HEK293 (cell line): ENCODE measurements at regions not wholly inside any gene's neighbourhood (a gene's known extent, or its start where the extent isn't known, plus 50 kb on each side); places are given as distances from the start of the nearest gene placed in this dataset.

ENCODE experiments used
- CTCF ChIA-PET: fragments of 350-600 bp; formaldehyde crosslinking; extraction: SDS; loops from one replicate; lab custom pipeline; 2021; ENCODE audit warnings: antibody characterized with exemption; lab: Yijun Ruan, JAX
- POLR2A ChIA-PET: fragments of 300-600 bp; formaldehyde crosslinking; extraction: SDS; loops from one replicate; lab custom pipeline; 2020; ENCODE audit warnings: antibody characterized with exemption, inconsistent platforms; lab: Yijun Ruan, JAX
- H3K27ac ChIP-seq: fragments of 200-500 bp; sonication (Bioruptor generic); 2 replicates; pipeline ENCODE4 v1.5.1; 2014; ENCODE audit warnings: low read depth, low read length, control low read depth, inconsistent platforms; ENCODE audit errors: extremely low read depth
- H3K36me3 ChIP-seq, 2 experiments: fragments of 200-500 bp in 1 of 2; sonication (Bioruptor generic) in 1 of 2; 1 replicate in 1 of 2; 2 replicates in 1 of 2; pipeline ENCODE4 v1.5.1; 2014 to 2017; ENCODE audit warnings: inconsistent platforms in 2 of 2, low read length in 2 of 2; ENCODE audit not compliant: control insufficient read depth in 2 of 2, insufficient read depth in 1 of 2
- H3K4me1 ChIP-seq: fragments of 200-500 bp; sonication (Bioruptor generic); 2 replicates; pipeline ENCODE4 v1.5.1; 2014; ENCODE audit warnings: mild to moderate bottlenecking, low read length, inconsistent platforms; ENCODE audit not compliant: control insufficient read depth, insufficient read depth
- H3K4me3 ChIP-seq: 2 replicates; pipeline ENCODE4 v1.5.1; 2011; ENCODE audit warnings: low read depth, mild to moderate bottlenecking, control low read depth, low read length, moderate library complexity
- H3K9me3 ChIP-seq: fragments of 200-500 bp; sonication (Bioruptor generic); 2 replicates; pipeline ENCODE4 v1.5.1; 2014; ENCODE audit warnings: low read depth, low read length, inconsistent platforms; ENCODE audit not compliant: control insufficient read depth, insufficient read depth
- GLI2 ChIP-seq: fragments of 450-650 bp; formaldehyde crosslinking; IDR thresholded peaks from 2 replicates; pipeline ENCODE4; 2017; ENCODE audit warnings: missing biosample characterization, missing genetic modification characterization, low read depth, borderline replicate concordance
- GLI4 ChIP-seq: fragments of 450-650 bp; formaldehyde crosslinking; IDR thresholded peaks from 2 replicates; pipeline ENCODE4 v1.5.1; 2016; ENCODE audit warnings: missing biosample characterization, missing genetic modification characterization
- INSM2 ChIP-seq: fragments of 450-650 bp; formaldehyde crosslinking; IDR thresholded peaks from 2 replicates; pipeline ENCODE4 v1.5.1; 2016; ENCODE audit warnings: missing biosample characterization, missing genetic modification characterization
- KLF1 ChIP-seq: fragments of 450-650 bp; formaldehyde crosslinking; IDR thresholded peaks from 2 replicates; pipeline ENCODE4 v1.5.1; 2016; ENCODE audit warnings: missing biosample characterization, missing genetic modification characterization
- KLF16 ChIP-seq: fragments of 450-650 bp; formaldehyde crosslinking; IDR thresholded peaks from 2 replicates; pipeline ENCODE4 v1.5.1; 2017; ENCODE audit warnings: missing biosample characterization, missing genetic modification characterization
- OVOL3 ChIP-seq: fragments of 450-650 bp; formaldehyde crosslinking; IDR thresholded peaks from 2 replicates; pipeline ENCODE4 v1.5.1; 2016; ENCODE audit warnings: missing biosample characterization, missing genetic modification characterization
- PATZ1 ChIP-seq: fragments of 450-650 bp; formaldehyde crosslinking; IDR thresholded peaks from 2 replicates; pipeline ENCODE4 v1.5.1; 2016; ENCODE audit warnings: missing biosample characterization, missing genetic modification characterization
- SP7 ChIP-seq: fragments of 450-650 bp; formaldehyde crosslinking; IDR thresholded peaks from 2 replicates; pipeline ENCODE4 v1.5.1; 2016; ENCODE audit warnings: missing biosample characterization, missing genetic modification characterization
- YY1 ChIP-seq: fragments of 450-650 bp; formaldehyde crosslinking; IDR thresholded peaks from 2 replicates; pipeline ENCODE4 v1.5.1; 2018; ENCODE audit warnings: missing biosample characterization, missing genetic modification characterization
- ZEB2 ChIP-seq: fragments of 450-650 bp; formaldehyde crosslinking; IDR thresholded peaks from 2 replicates; pipeline ENCODE4 v1.5.1; 2016; ENCODE audit warnings: missing biosample characterization, missing genetic modification characterization
- ZFHX2 ChIP-seq: fragments of 450-650 bp; formaldehyde crosslinking; conservative IDR thresholded peaks from 2 replicates; pipeline ENCODE4 v1.5.1; 2016; ENCODE audit warnings: missing biosample characterization, missing genetic modification characterization
- ZFP37 ChIP-seq: fragments of 450-650 bp; formaldehyde crosslinking; IDR thresholded peaks from 2 replicates; pipeline ENCODE4 v1.5.1; 2016; ENCODE audit warnings: missing biosample characterization, missing genetic modification characterization
- ZIC2 ChIP-seq: fragments of 450-650 bp; formaldehyde crosslinking; IDR thresholded peaks from 2 replicates; pipeline ENCODE4 v1.5.1; 2016; ENCODE audit warnings: missing biosample characterization, missing genetic modification characterization
- ZNF202 ChIP-seq: fragments of 450-650 bp; formaldehyde crosslinking; IDR thresholded peaks from 2 replicates; pipeline ENCODE4 v1.5.1; 2016; ENCODE audit warnings: missing biosample characterization, missing genetic modification characterization, borderline replicate concordance
- ZNF274 ChIP-seq, 2 experiments: fragments of 200-500 bp in 1 of 2; fragments of 450-650 bp in 1 of 2; sonication (Bioruptor generic) in 1 of 2; formaldehyde crosslinking in 1 of 2; IDR thresholded peaks; 2 replicates each; pipeline versions ENCODE4 v1.5.1 to v1.6.1; 2014 to 2016; ENCODE audit warnings: borderline replicate concordance in 1 of 2, inconsistent platforms in 1 of 2, low read length in 1 of 2, missing biosample characterization in 1 of 2, missing genetic modification characterization in 1 of 2
- ZNF280D ChIP-seq: fragments of 450-650 bp; formaldehyde crosslinking; IDR thresholded peaks from 2 replicates; pipeline ENCODE4 v1.5.1; 2016; ENCODE audit warnings: missing biosample characterization, missing genetic modification characterization
- ZNF350 ChIP-seq: fragments of 450-650 bp; formaldehyde crosslinking; IDR thresholded peaks from 2 replicates; pipeline ENCODE4 v1.5.0; 2017; ENCODE audit warnings: missing biosample characterization, mild to moderate bottlenecking, missing genetic modification characterization
- ZNF404 ChIP-seq: fragments of 450-650 bp; formaldehyde crosslinking; IDR thresholded peaks from 2 replicates; pipeline ENCODE4 v1.5.1; 2017; ENCODE audit warnings: missing biosample characterization, missing genetic modification characterization
- ZNF488 ChIP-seq: fragments of 450-650 bp; formaldehyde crosslinking; IDR thresholded peaks from 2 replicates; pipeline ENCODE4 v1.5.1; 2016; ENCODE audit warnings: missing biosample characterization, missing genetic modification characterization
- ZNF513 ChIP-seq: fragments of 450-650 bp; IDR thresholded peaks from 2 replicates; pipeline ENCODE4 v1.5.1; 2018; ENCODE audit warnings: missing biosample characterization, missing genetic modification characterization
- ZNF529 ChIP-seq: fragments of 450-650 bp; formaldehyde crosslinking; IDR thresholded peaks from 2 replicates; pipeline ENCODE4 v1.5.1; 2017; ENCODE audit warnings: missing genetic modification characterization, missing biosample characterization; ENCODE audit not compliant: insufficient replicate concordance
- ZNF555 ChIP-seq: fragments of 450-650 bp; formaldehyde crosslinking; conservative IDR thresholded peaks from 2 replicates; pipeline ENCODE4 v1.5.1; 2017; ENCODE audit warnings: missing biosample characterization, mild to moderate bottlenecking, missing genetic modification characterization, inconsistent platforms
- ZNF621 ChIP-seq: fragments of 450-650 bp; formaldehyde crosslinking; IDR thresholded peaks from 2 replicates; pipeline ENCODE4 v1.5.1; 2017; ENCODE audit warnings: missing biosample characterization, missing genetic modification characterization
- ZNF660 ChIP-seq: fragments of 450-650 bp; IDR thresholded peaks from 2 replicates; pipeline ENCODE4 v1.5.1; 2018; ENCODE audit warnings: missing biosample characterization, mild to moderate bottlenecking, missing genetic modification characterization
- ZNF76 ChIP-seq: fragments of 450-650 bp; formaldehyde crosslinking; IDR thresholded peaks from 2 replicates; pipeline ENCODE4; 2016; ENCODE audit warnings: low read depth, missing biosample characterization, missing genetic modification characterization, borderline replicate concordance
- ZNF768 ChIP-seq: fragments of 450-650 bp; formaldehyde crosslinking; IDR thresholded peaks from 2 replicates; pipeline ENCODE4 v1.5.1; 2018; ENCODE audit warnings: missing biosample characterization, mild to moderate bottlenecking, missing genetic modification characterization
- ZNF777 ChIP-seq: fragments of 450-650 bp; formaldehyde crosslinking; IDR thresholded peaks from 2 replicates; pipeline ENCODE4 v1.5.1; 2017; ENCODE audit warnings: missing biosample characterization, missing genetic modification characterization, borderline replicate concordance

- TF ChIP-seq GLI4 (tag by site-specific recombination) (no peak), ZNF777 (tag by site-specific recombination) (no peak)
- TF ChIP-seq, all 188 proteins: peak for 0
Observed at GRCh38 chr6:48610846-48611245, 499.8 kb upstream of the PTCHD4 start (continued).

- ChIA-PET CTCF (no interaction called here), POLR2A (no interaction called here)
- no peak overlapping the region for H3K27ac ChIP-seq
- no peaks in the 10 kb centered on the region for H3K4me1 ChIP-seq
- no peaks in the 10 kb centered on the region for H3K36me3 ChIP-seq
- no peak overlapping the region for H3K4me3 ChIP-seq
- TF ChIP-seq OVOL3 (tag by site-specific recombination) (no peak), ZNF555 (tag by site-specific recombination) (no peak), ZNF768 (tag by site-specific recombination) (no peak), GLI2 (tag by site-specific recombination) (no peak), KLF16 (tag by site-specific recombination) (no peak), ZNF404 (no peak), ZNF274 (IDR thresholded peaks at IDR 0.05; ENCODE audit: low read length) (no peak), ZNF274 (tag by site-specific recombination; IDR thresholded peaks at IDR 0.05; ENCODE audit: borderline replicate concordance) (no peak), ZIC2 (tag by site-specific recombination) (no peak), ZNF529 (no peak), ZFHX2 (tag by site-specific recombination) (no peak), ZNF76 (tag by site-specific recombination) (no peak), ZNF513 (tag by site-specific recombination) (no peak), YY1 (no peak), SP7 (tag by site-specific recombination) (no peak), ZNF660 (tag by site-specific recombination) (no peak), ZNF350 (tag by site-specific recombination) (no peak), ZFP37 (tag by site-specific recombination) (no peak), ZNF621 (no peak), ZNF202 (tag by site-specific recombination) (no peak)
- no peaks in the 10 kb centered on the region for H3K9me3 ChIP-seq
Observed at GRCh38 chr6:48606618-48607017, 495.6 kb upstream of the PTCHD4 start.

GRCh38 chr6:48597951-48598350 lies 487.0 kb upstream of the PTCHD4 start:
- Histone ChIP-seq H3K36me3 (no peaks in the 10 kb centered on the region), H3K9me3 (no peaks in the 10 kb centered on the region), H3K4me3 (no peak overlapping the region), H3K27ac (no peak overlapping the region), H3K4me1 (no peaks in the 10 kb centered on the region)
- TF ChIP-seq ZNF488 (tag by site-specific recombination) (no peak), INSM2 (tag by site-specific recombination) (no peak), KLF1 (tag by site-specific recombination) (no peak), ZEB2 (tag by site-specific recombination) (no peak), ZNF280D (tag by site-specific recombination) (no peak), PATZ1 (tag by site-specific recombination) (no peak)
- POLR2A ChIA-PET, result no interaction called here
- CTCF ChIA-PET, result no interaction called here
